GM06990 (cell line): ENCODE measurements at regions not wholly inside any gene's neighbourhood (a gene's known extent, or its start where the extent isn't known, plus 50 kb on each side); places are given as distances from the start of the nearest gene placed in this dataset.
"Not testable (repeated sequence)": the region's sequence is repeated elsewhere in the genome, so short reads cannot be mapped to it uniquely, and the experiment has no call there.

Experiments
- DNase-seq: peaks from one replicate; pipeline ENCODE4 v3.0.0-alpha.2; 2011; ENCODE audit not compliant: insufficient read length; ENCODE audit errors: extremely low read depth
- H3K27me3 ChIP-seq: replicated peaks from 2 replicates; pipeline ENCODE4 v1.6.0; 2011; ENCODE audit warnings: low read length; ENCODE audit not compliant: control insufficient read depth, insufficient read depth
- H3K36me3 ChIP-seq: 2 replicates; pipeline ENCODE4 v1.5.1; 2011; ENCODE audit warnings: low read length; ENCODE audit not compliant: control insufficient read depth, insufficient read depth
- H3K4me3 ChIP-seq: replicated peaks from 2 replicates; pipeline ENCODE4 v1.5.1; 2011; ENCODE audit warnings: low read depth, mild to moderate bottlenecking, control low read depth, low read length
- CTCF ChIP-seq: IDR thresholded peaks from 2 replicates; pipeline ENCODE4 v1.5.1; 2011; ENCODE audit warnings: low read length, control low read depth, mild to moderate bottlenecking, inconsistent platforms; ENCODE audit not compliant: insufficient read depth, poor library complexity, severe bottlenecking

GRCh38 chr1:148345659-148346151 is 137.4 kb downstream of the PPIAL4G start:
- not testable (repeated sequence) for H3K27me3 ChIP-seq, DNase-seq, H3K36me3 ChIP-seq, H3K4me3 ChIP-seq
- TF ChIP-seq CTCF, result peak; percentile 57

GRCh38 chr1:148344651-148345050 is 138.5 kb downstream of the PPIAL4G start:
- not testable (repeated sequence) for H3K27me3 ChIP-seq, H3K36me3 ChIP-seq, H3K4me3 ChIP-seq

GRCh38 chr1:148341729-148342128 is 141.4 kb downstream of the PPIAL4G start:
- H3K27me3 ChIP-seq, H3K4me3 ChIP-seq, DNase-seq, H3K36me3 ChIP-seq: not testable (repeated sequence)

More at GRCh38 chr1:148344651-148345050, 138.5 kb downstream of the PPIAL4G start:
- DNase-seq, result not testable (repeated sequence)

- H3K27me3 ChIP-seq, H3K36me3 ChIP-seq, DNase-seq, H3K4me3 ChIP-seq: not testable (repeated sequence)
These were observed 146.8 kb downstream of the PPIAL4G start for GRCh38 chr1:148336121-148336918.

- no peak for TF ChIP-seq CTCF
- H3K36me3 ChIP-seq, result no peaks in the 10 kb centered on the region
- DNase-seq, result peak; percentile 90
- no peaks in the 10 kb centered on the region for H3K27me3 ChIP-seq
- H3K4me3 ChIP-seq, result peak overlapping the region; percentile 70
These were observed 148.6 kb downstream of the PPIAL4G start for GRCh38 chr1:148334339-148335130.

GRCh38 chr1:148333875-148334338 is 149.2 kb downstream of the PPIAL4G start:
- no peaks in the 10 kb centered on the region for H3K36me3 ChIP-seq
- no peak for DNase-seq
- no peaks in the 10 kb centered on the region for H3K27me3 ChIP-seq
- peak overlapping the region; percentile 70 for H3K4me3 ChIP-seq
- no peak for TF ChIP-seq CTCF

GRCh38 chr1:148328884-148329283 is 154.2 kb downstream of the PPIAL4G start:
- no peaks in the 10 kb centered on the region for H3K36me3 ChIP-seq
- TF ChIP-seq CTCF, result no peak
- H3K4me3 ChIP-seq, result no peak overlapping the region
- no peak for DNase-seq
- H3K27me3 ChIP-seq, result no peaks in the 10 kb centered on the region; the same call in 1 of the 2 replicates

- H3K27me3 ChIP-seq, H3K36me3 ChIP-seq, H3K4me3 ChIP-seq, DNase-seq: not testable (repeated sequence)
These were observed 158.1 kb downstream of the PPIAL4G start for GRCh38 chr1:148325031-148325430.

- not testable (repeated sequence) for H3K4me3 ChIP-seq, H3K36me3 ChIP-seq, DNase-seq, H3K27me3 ChIP-seq
These were observed 158.6 kb downstream of the PPIAL4G start for GRCh38 chr1:148324465-148324864.

GRCh38 chr1:148320079-148320478 is 163.0 kb downstream of the PPIAL4G start:
- not testable (repeated sequence) for H3K27me3 ChIP-seq, H3K4me3 ChIP-seq, DNase-seq, H3K36me3 ChIP-seq
